HepG2 (cell line): ENCODE measurements at regions not wholly inside any gene's neighbourhood (a gene's known extent, or its start where the extent isn't known, plus 50 kb on each side); places are given as distances from the start of the nearest gene placed in this dataset.
A peak's percentile ranks its signal among the peaks of the same experiment; 100 is the strongest.

Source experiments
- ARNT2 ChIP-seq: sonication (generic); formaldehyde crosslinking; IDR thresholded peaks from 2 replicates; pipeline ENCODE4 v1.8.0; 2022; ENCODE audit warnings: mild to moderate bottlenecking, low read depth, missing genetic modification reagents, moderate library complexity
- CEBPB ChIP-seq: IDR thresholded peaks from 2 replicates; pipeline ENCODE4 v1.6.1; 2011; ENCODE audit warnings: low read depth, low read length, improper control_type of control experiment, borderline replicate concordance
- DNMT1 ChIP-seq: sonication (generic); formaldehyde crosslinking; IDR thresholded peaks from 2 replicates; pipeline ENCODE4 v1.5.1; 2020; ENCODE audit warnings: mild to moderate bottlenecking, missing genetic modification reagents
- FOXO4 ChIP-seq: sonication (generic); formaldehyde crosslinking; conservative IDR thresholded peaks from 2 replicates; pipeline ENCODE4 v1.8.1; 2023; ENCODE audit warnings: missing genetic modification reagents
- HBP1 ChIP-seq: IDR thresholded peaks from 2 replicates; pipeline ENCODE4 v1.6.1; 2016; ENCODE audit warnings: low read depth, control low read depth
- JUNB ChIP-seq: sonication (generic); formaldehyde crosslinking; IDR thresholded peaks from 2 replicates; pipeline ENCODE4 v1.8.0; 2022; ENCODE audit warnings: missing genetic modification reagents, mild to moderate bottlenecking, borderline replicate concordance
- POLR2AphosphoS5 ChIP-seq: IDR thresholded peaks from 2 replicates; pipeline ENCODE4 v1.6.1; 2012; ENCODE audit warnings: low read depth, low read length
- POLR2G ChIP-seq: fragments of 200-400 bp; formaldehyde crosslinking; IDR thresholded peaks from 2 replicates; pipeline ENCODE4 v1.6.1; 2018; ENCODE audit warnings: mild to moderate bottlenecking, low read depth, low read length, moderate library complexity
- PREB ChIP-seq: sonication (generic); formaldehyde crosslinking; IDR thresholded peaks from 2 replicates; pipeline ENCODE4 v1.4.0; 2020; ENCODE audit warnings: missing genetic modification reagents
- ZNF788 ChIP-seq: sonication (generic); formaldehyde crosslinking; IDR thresholded peaks from 2 replicates; pipeline ENCODE4 v1.5.0; 2020; ENCODE audit warnings: mild to moderate bottlenecking, missing genetic modification reagents, borderline replicate concordance
- TF ChIP-seq, protein P1 (sequence below): sonication (generic); formaldehyde crosslinking; conservative IDR thresholded peaks from 2 replicates; pipeline ENCODE4 v1.4.0; 2020; ENCODE audit warnings: missing genetic modification reagents
- TF ChIP-seq, protein P2 (sequence below): sonication (generic); formaldehyde crosslinking; IDR thresholded peaks from 2 replicates; pipeline ENCODE4 v1.5.0; 2020; ENCODE audit warnings: mild to moderate bottlenecking, missing genetic modification reagents, moderate library complexity

DNA sequence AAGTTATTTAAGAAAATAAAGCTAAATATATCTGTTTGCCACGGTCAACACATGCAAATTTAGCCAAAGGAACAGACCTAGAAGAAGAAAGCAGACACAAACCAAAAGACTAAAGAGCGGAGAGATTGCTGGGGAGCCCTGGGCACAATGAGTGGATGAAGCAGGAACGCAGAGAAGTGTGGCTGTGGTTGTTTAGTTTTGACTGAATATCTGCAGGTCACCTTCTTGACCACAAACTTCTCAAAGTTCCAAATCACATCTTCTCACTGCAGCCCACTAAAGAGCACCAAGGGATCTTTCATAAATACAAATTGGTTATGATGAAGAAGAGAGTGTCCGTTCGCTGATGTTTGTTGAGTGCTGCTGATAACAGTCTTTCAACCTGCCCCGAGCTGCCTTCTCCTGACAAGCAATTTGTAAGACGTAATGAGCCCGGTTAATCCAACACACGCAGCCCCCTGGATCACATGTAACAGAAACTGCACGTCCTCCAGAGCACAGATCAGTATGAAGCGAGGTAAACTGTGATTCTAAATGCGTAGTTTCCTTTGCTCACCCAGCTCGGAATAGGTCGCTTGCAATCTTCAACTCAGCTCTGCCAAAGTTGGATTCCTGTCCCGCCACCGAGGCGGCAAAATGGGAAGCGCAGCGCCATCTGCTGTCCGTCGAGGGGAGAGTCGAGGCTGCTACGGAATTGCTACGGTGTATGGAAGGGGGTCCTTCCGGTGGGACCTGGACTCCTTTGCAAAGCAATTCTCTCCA is 120.8 kb downstream of the GXYLT1 start:
- no peak for TF ChIP-seq PREB
- no peak for TF ChIP-seq ARNT2
- no peak for TF ChIP-seq JUNB (CRISPR knock-in tag)
- TF ChIP-seq ZNF788: no peak
- no peak for TF ChIP-seq FOXO4 (CRISPR knock-in tag)
- TF ChIP-seq HBP1: no peak
- TF ChIP-seq, protein P1, sequence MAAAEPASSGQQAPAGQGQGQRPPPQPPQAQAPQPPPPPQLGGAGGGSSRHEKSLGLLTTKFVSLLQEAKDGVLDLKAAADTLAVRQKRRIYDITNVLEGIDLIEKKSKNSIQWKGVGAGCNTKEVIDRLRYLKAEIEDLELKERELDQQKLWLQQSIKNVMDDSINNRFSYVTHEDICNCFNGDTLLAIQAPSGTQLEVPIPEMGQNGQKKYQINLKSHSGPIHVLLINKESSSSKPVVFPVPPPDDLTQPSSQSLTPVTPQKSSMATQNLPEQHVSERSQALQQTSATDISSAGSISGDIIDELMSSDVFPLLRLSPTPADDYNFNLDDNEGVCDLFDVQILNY (CRISPR knock-in tag): peak; percentile 71; the same call in 1 of the 2 replicates
- TF ChIP-seq POLR2AphosphoS5: no peak
- TF ChIP-seq POLR2G: no peak
- TF ChIP-seq, protein P2, sequence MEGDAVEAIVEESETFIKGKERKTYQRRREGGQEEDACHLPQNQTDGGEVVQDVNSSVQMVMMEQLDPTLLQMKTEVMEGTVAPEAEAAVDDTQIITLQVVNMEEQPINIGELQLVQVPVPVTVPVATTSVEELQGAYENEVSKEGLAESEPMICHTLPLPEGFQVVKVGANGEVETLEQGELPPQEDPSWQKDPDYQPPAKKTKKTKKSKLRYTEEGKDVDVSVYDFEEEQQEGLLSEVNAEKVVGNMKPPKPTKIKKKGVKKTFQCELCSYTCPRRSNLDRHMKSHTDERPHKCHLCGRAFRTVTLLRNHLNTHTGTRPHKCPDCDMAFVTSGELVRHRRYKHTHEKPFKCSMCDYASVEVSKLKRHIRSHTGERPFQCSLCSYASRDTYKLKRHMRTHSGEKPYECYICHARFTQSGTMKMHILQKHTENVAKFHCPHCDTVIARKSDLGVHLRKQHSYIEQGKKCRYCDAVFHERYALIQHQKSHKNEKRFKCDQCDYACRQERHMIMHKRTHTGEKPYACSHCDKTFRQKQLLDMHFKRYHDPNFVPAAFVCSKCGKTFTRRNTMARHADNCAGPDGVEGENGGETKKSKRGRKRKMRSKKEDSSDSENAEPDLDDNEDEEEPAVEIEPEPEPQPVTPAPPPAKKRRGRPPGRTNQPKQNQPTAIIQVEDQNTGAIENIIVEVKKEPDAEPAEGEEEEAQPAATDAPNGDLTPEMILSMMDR (CRISPR knock-in tag): peak; percentile 94
- TF ChIP-seq DNMT1 (CRISPR knock-in tag): no peak
- no peak for TF ChIP-seq CEBPB
